Mesodermal cell (in vitro differentiated cells): ENCODE measurements at regions not wholly inside any gene's neighbourhood (a gene's known extent, or its start where the extent isn't known, plus 50 kb on each side); places are given as distances from the start of the nearest gene placed in this dataset.

ENCODE experiments used
- H3K27ac ChIP-seq: 2 replicates; pipeline ENCODE4 v1.7.0; 2013; ENCODE audit warnings: mild to moderate bottlenecking, low read depth, low read length, moderate library complexity; ENCODE audit not compliant: severe bottlenecking
- H3K36me3 ChIP-seq: 2 replicates; pipeline ENCODE4 v1.7.1; 2013; ENCODE audit warnings: mild to moderate bottlenecking, low read length, moderate library complexity; ENCODE audit not compliant: control insufficient read depth, insufficient read depth
- H3K4me1 ChIP-seq: one replicate; pipeline ENCODE4 v1.7.1; 2013; ENCODE audit warnings: mild to moderate bottlenecking, low read length; ENCODE audit not compliant: insufficient read depth, control insufficient read depth, poor library complexity, severe bottlenecking
- H3K4me3 ChIP-seq: 2 replicates; pipeline ENCODE4 v1.7.0; 2013; ENCODE audit warnings: low read length, control low read depth, mild to moderate bottlenecking; ENCODE audit not compliant: insufficient read depth, poor library complexity, severe bottlenecking; ENCODE audit errors: extremely low read depth
- H3K9me3 ChIP-seq: 2 replicates; pipeline ENCODE4 v1.7.1; 2013; ENCODE audit warnings: mild to moderate bottlenecking, low read length, moderate library complexity; ENCODE audit not compliant: control insufficient read depth
- WGBS, 2 experiments: methylation state at CpG; one replicate each; pipeline ENCODE4 v1.1.5; 2013; ENCODE audit warnings: missing lambda C conversion rate in 2 of 2; ENCODE audit not compliant: insufficient coverage in 2 of 2; 5-methylcytosine and 5-hydroxymethylcytosine counted together

DNA sequence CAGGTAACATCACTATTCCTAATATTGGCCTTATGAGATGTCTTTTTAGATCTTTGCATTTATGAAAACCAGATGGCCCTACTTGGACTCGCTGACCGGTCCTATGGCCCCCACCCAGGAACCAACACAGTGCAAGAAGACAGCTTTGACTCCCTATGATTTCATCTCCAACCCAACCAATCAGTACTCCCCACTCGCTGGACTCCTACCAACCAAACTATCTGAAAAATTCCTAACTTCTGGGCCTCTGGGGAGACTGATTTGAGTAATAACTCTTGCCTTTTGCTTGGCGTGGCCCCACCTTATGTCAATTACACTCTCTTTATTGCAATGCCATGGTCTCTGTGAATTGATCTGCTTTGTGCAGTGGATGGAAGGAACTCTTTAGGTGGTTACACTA lies 828.9 kb downstream of the CDH11 start:
- Histone ChIP-seq H3K4me1 (no peaks in the 10 kb centered on the region), H3K4me3 (no peak overlapping the region), H3K9me3 (no peaks in the 10 kb centered on the region), H3K36me3 (no peaks in the 10 kb centered on the region), H3K27ac (no peak overlapping the region)
- 80 to 100% methylated on average over 1 to 2 of the region's 4 CpGs for WGBS, 2 experiments

GRCh38 chr16:64292161-64292560 lies 829.7 kb downstream of the CDH11 start:
- Histone ChIP-seq H3K9me3 (no peaks in the 10 kb centered on the region), H3K4me1 (no peaks in the 10 kb centered on the region), H3K27ac (no peak overlapping the region), H3K36me3 (no peaks in the 10 kb centered on the region), H3K4me3 (no peak overlapping the region)
- no CpG with 5 or more reads among the region's 1 CpG for WGBS, 2 experiments

- H3K4me1 ChIP-seq, result no peaks in the 10 kb centered on the region
- H3K27ac ChIP-seq, result no peak overlapping the region
- WGBS, 2 experiments, result 79 to 88% methylated on average over 2 to 3 of the region's 4 CpGs
- no peaks in the 10 kb centered on the region for H3K36me3 ChIP-seq
- no peaks in the 10 kb centered on the region for H3K9me3 ChIP-seq
- no peak overlapping the region for H3K4me3 ChIP-seq
Observed at GRCh38 chr16:64290461-64290860, 831.4 kb downstream of the CDH11 start.

- Histone ChIP-seq H3K4me1 (no peaks in the 10 kb centered on the region), H3K9me3 (no peaks in the 10 kb centered on the region), H3K36me3 (no peaks in the 10 kb centered on the region), H3K27ac (no peak overlapping the region), H3K4me3 (no peak overlapping the region)
- WGBS, 2 experiments, result 85 to 100% methylated on average over 1 to 2 of the region's 4 CpGs
Observed at GRCh38 chr16:64287655-64288528, 834.0 kb downstream of the CDH11 start.

- H3K4me1 ChIP-seq, result no peaks in the 10 kb centered on the region
- no peak overlapping the region for H3K4me3 ChIP-seq
- H3K27ac ChIP-seq, result no peak overlapping the region
- H3K9me3 ChIP-seq, result no peaks in the 10 kb centered on the region
- H3K36me3 ChIP-seq, result no peaks in the 10 kb centered on the region
- 84 to 85% methylated on average over 2 of the region's 3 CpGs for WGBS, 2 experiments
Observed at GRCh38 chr16:64282181-64282580, 839.7 kb downstream of the CDH11 start.

- Histone ChIP-seq H3K27ac (no peak overlapping the region), H3K36me3 (no peaks in the 10 kb centered on the region), H3K4me1 (no peaks in the 10 kb centered on the region), H3K9me3 (no peaks in the 10 kb centered on the region), H3K4me3 (no peak overlapping the region)
- 79 to 86% methylated on average over 6 to 9 of the region's 9 CpGs for WGBS, 2 experiments
Observed at GRCh38 chr16:64280317-64280716, 841.5 kb downstream of the CDH11 start.

DNA sequence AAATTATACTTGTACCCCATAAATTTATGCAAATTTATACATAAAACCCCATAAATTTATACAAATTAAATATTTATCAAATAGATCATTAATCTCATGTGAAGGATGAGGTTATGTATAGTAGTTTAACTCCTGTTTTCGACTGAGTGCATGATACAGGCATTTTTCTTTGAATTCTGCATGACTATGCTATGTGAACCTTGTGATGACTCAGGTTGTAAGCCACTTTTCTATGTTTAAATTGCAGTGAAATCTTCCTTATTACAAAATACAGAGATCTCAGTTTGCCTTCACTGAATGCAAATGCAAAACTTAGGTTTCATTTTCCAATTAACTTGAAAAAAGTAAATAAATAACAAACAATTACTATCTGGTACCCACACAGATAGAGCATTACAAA lies 843.7 kb downstream of the CDH11 start:
- Histone ChIP-seq H3K4me1 (no peaks in the 10 kb centered on the region), H3K27ac (no peak overlapping the region), H3K9me3 (no peaks in the 10 kb centered on the region), H3K4me3 (no peak overlapping the region), H3K36me3 (no peaks in the 10 kb centered on the region)
- WGBS, 2 experiments, result no CpG with 5 or more reads among the region's 1 CpG

DNA sequence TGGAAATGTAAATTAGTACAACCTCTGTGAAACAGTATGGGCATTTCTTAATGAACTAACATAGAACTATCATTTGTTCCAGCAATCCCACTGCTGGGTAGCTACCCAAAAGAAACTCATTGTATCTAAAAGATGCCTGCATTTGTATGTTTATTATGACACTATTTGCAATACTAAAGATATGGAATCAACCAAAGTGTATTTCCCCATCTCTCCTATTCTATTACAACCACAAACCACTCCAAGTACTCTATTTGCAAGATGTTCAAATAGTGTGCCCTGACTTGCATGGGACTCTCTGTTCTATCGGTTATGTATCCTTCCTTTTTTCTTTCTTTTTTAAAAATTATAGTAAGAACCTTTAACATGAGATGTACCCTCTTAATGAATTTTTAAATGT lies 845.2 kb downstream of the CDH11 start:
- Histone ChIP-seq H3K4me1 (no peaks in the 10 kb centered on the region), H3K4me3 (no peak overlapping the region), H3K36me3 (no peaks in the 10 kb centered on the region), H3K27ac (no peak overlapping the region), H3K9me3 (no peaks in the 10 kb centered on the region)
- WGBS, 2 experiments, result no CpG with 5 or more reads among the region's 1 CpG

- no peaks in the 10 kb centered on the region for H3K36me3 ChIP-seq
- no peak overlapping the region for H3K4me3 ChIP-seq
- H3K4me1 ChIP-seq, result no peaks in the 10 kb centered on the region
- H3K27ac ChIP-seq, result no peak overlapping the region
- no peaks in the 10 kb centered on the region for H3K9me3 ChIP-seq
Observed at GRCh38 chr16:64272028-64272427, 849.8 kb downstream of the CDH11 start.

- Histone ChIP-seq H3K4me3 (no peak overlapping the region), H3K4me1 (no peaks in the 10 kb centered on the region), H3K27ac (no peak overlapping the region), H3K9me3 (no peaks in the 10 kb centered on the region), H3K36me3 (no peaks in the 10 kb centered on the region)
- 80 to 100% methylated on average over 1 of the region's 1 CpG for WGBS, 2 experiments
Observed at GRCh38 chr16:64269756-64270155, 852.1 kb downstream of the CDH11 start.

- Histone ChIP-seq H3K36me3 (no peaks in the 10 kb centered on the region), H3K4me3 (no peak overlapping the region), H3K4me1 (no peaks in the 10 kb centered on the region), H3K9me3 (no peaks in the 10 kb centered on the region), H3K27ac (no peak overlapping the region)
Observed at GRCh38 chr16:64265756-64266155, 856.1 kb downstream of the CDH11 start.
